Skin of body (tissue), 1 donor: ENCODE measurements at regions not wholly inside any gene's neighbourhood (a gene's known extent, or its start where the extent isn't known, plus 50 kb on each side); places are given as distances from the start of the nearest gene placed in this dataset.
"Not testable (repeated sequence)": the region's sequence is repeated elsewhere in the genome, so short reads cannot be mapped to it uniquely, and the experiment has no call there.

ENCODE experiments used
- DNase-seq: peaks from one replicate; lab custom pipeline; 2025; lab: John Stamatoyannopoulos, UW

DNA sequence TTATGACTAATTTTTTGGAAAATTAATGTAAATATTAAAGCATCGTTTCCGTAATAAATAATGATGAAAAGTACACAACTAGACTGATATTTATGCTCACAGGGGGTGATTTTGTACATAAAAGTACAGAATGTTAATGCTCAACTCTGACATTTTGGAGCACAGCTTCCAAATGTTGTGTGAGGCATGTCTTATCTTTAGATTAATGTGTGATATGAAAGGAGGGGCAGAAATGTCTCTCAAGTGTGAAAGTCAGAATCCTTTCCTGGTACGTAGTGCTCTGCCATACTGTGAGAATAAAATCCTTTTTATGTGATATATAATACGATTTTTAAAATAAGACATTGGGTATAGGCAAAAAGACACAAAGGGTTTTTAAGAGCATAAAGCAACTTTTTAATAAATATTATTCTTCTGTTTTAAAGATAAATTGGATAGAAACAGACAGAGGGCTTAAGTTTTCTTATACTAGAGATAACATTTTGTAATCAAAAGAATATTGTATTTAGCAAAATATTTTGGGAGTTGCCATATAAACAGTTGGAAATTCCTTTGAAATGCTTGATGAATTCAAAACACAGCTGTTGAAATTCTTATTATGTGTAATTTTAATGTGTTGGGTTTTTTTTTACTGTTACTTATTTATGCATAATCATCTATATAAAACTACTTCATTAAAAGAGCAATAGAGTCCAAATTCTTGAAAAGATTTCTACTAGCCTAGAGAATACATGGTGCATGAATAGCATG is 389.7 kb downstream of the RAP2B start:
- no peak for DNase-seq

DNA sequence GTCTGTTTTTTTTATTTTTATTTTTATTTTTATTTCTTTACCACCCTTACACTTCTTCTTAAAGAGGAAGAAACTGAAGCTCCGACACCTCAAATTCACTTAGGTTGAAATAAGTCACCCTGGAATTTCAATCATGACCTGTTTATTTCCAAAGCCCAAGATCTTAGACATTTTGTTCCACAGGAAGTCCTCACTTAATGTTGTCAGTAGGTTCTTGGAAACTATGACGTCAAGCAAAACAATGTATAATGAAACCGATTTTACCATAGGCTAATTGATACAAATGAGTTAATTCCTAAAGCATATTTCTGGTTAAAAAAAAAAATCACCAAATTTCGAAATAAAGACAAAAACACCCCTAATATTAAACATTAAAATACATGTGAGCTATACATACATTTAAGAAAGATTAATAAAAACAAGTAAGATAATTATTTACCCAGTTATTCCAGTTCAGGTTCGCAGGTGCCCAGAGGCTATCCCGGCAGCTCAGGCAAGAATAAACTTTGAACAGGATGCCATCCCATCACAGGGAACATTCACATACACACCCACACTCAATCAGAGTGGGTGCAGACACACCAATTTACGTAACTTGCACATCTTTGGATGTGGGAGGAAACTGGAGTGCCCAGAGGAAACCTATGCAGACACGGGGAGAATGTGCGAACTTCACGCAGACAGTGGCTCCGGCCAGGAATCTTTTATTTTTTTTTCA is 391.0 kb downstream of the RAP2B start:
- no peak for DNase-seq

DNA sequence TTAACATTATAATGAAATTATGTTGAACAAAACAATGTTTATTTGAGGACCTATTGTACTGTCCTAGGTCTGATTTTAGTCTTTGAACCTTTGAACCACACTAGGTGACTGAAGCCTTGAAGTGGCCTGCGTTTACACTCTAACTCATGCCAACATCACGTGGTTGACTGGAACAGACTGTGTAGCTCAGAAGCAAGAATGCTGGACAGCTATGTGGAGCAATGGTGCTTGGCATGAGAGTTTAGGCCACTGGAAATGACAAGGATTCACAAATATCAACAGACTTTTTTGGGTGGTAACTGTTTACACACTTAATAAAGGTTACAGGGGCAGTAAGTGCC is 391.5 kb downstream of the RAP2B start:
- no peak for DNase-seq

DNA sequence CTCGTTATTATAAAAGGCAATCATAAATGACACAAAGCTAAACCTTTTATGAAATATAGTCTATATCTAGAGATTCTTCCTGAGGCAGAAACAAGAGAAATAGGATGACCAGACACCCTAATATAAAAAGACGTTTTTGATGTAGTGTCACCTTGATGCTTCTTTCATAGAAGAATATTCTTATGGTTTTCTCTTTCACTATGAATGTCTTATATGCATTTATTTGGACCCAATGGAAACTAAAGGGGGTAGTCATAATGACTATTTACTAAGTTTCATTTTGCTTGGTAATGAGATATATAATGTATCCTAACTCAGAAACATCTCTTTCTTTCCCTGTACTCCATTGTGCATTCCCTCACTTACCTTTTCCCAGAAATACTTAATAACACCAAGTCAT is 393.9 kb downstream of the RAP2B start:
- DNase-seq = no peak

DNA sequence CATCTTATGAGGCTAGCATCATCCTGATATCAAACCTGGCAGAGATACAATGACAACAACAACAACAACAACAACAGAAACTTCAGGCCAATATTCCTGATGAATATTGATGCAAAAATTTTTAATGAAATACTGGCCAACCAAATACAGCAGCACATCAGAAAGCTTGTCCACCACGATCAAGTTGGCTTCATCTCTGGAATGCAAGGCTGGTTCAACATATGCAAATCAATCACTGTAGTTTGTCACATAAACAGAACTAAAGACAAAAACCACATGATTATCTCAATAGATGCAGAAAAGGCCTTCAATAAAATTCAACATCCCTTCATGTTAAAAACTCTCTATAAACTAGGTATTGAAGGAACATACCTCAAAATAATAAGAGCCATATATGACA is 397.3 kb downstream of the RAP2B start:
- DNase-seq = not testable (repeated sequence)

- no peak for DNase-seq
Observed at GRCh38 chr3:153567011-153567410, 405.0 kb downstream of the RAP2B start.

GRCh38 chr3:153567556-153567955 is 405.5 kb downstream of the RAP2B start:
- DNase-seq = no peak

GRCh38 chr3:153570481-153570880 is 408.5 kb downstream of the RAP2B start:
- not testable (repeated sequence) for DNase-seq

DNA sequence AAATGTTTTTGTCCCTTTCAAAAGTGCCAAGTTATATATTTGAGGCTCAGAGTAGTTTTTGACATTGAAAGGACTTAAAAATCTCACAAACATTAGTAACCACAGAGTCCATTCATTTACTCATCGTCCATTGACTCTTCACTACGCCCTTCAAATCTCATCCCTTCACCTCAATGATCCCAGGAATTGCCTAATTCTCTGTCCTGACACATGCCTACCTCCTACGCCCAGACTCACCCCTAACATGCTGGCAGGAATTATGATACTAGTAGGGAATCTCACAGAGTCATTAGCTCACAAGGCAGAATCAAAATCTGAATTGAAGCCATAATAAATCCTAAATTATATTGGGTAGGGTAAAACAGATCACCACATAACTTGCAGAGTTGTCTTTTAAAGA is 410.1 kb downstream of the RAP2B start:
- no peak for DNase-seq

- no peak for DNase-seq
Observed at GRCh38 chr3:153572654-153573053, 410.6 kb downstream of the RAP2B start.

DNA sequence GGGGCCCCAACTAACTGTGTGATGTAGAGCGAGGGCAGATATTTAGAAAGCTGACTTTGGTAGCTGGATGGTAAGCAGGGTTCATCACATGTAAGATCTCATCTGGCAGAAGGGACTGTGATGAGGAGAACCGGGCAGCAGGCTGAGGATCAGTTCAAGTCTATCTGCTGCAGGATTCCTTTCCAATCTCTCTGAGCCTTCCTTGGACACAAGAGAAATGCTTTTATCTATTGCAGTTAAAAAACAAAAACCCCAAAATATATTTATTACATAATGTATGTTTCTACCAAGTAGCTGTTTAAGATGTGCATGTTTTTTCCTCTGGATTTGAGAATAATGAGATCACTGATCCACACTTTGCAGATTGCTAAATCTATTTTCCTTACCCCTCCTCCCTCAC is 411.5 kb downstream of the RAP2B start:
- no peak for DNase-seq

GRCh38 chr3:153574445-153574844 is 412.4 kb downstream of the RAP2B start:
- DNase-seq = no peak

GRCh38 chr3:153577059-153577736 is 415.2 kb downstream of the RAP2B start:
- DNase-seq = no peak

- DNase-seq = no peak
Observed at GRCh38 chr3:153578046-153578445, 416.0 kb downstream of the RAP2B start.

DNA sequence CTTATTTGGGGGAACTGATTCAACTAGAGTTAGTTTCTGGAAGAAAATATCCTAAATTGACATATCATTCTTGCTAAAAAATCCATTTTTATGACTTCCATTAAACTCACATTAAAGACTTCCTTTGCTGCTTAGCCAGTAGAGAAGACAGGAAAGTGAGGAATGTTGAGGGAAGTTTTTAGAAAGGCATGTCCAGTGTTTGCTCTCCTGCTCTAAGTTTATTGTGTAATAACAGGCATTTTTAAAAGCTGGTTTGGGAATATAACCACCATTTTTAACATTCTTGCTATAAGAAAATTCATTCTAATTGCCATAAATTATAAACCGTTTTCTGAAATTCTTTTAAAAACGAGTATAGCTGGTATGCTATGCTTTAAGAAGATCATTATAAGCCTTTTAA is 428.0 kb downstream of the RAP2B start:
- DNase-seq = no peak

GRCh38 chr3:153591561-153592245 is 429.7 kb downstream of the RAP2B start:
- no peak for DNase-seq

DNA sequence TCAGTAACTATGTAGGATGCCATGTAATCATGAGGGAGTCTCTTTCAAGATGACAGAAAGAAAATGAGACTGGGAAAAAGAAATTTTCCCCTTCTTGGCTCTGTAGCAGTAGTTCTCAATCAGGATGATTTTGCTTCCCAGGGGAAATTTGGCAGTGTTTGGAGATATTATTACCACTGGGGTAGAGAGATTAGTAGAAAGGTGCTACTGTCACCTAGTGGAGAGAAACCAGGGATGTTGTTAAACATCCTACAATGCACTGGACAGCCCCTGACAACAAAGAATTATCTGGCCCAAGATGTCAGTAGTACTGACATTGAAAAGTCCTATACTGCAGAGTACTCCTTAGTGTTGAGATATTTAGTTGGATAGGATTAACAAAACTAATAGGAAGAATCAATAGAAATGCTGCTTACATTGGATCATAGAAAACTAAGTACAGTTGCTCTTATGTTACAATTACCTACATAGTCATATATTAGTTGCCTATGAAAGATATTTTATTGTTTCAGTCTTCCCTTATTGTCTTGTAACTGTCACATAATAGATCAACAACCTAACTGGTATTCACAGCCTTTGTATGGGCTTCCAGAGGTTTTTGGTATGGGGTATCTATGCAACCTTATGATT is 433.3 kb downstream of the RAP2B start:
- DNase-seq = no peak

GRCh38 chr3:153596401-153596800 is 434.4 kb downstream of the RAP2B start:
- DNase-seq = no peak

GRCh38 chr3:153599685-153600084 is 437.7 kb downstream of the RAP2B start:
- DNase-seq = no peak

GRCh38 chr3:153600896-153601295 is 438.9 kb downstream of the RAP2B start:
- no peak for DNase-seq

GRCh38 chr3:153601374-153601853 is 439.4 kb downstream of the RAP2B start:
- no peak for DNase-seq
